HCT116 (cell line): ENCODE measurements at regions not wholly inside any gene's neighbourhood (a gene's known extent, or its start where the extent isn't known, plus 50 kb on each side); places are given as distances from the start of the nearest gene placed in this dataset.

ENCODE experiments used
- JUND ChIP-seq: IDR thresholded peaks from 2 replicates; pipeline ENCODE4 v1.6.1; 2012
- TF ChIP-seq, protein P1 (sequence below), 3 experiments: fragments of 200-600 bp in 1 of 3; sonication (generic) in 1 of 3; IDR thresholded peaks in 2 of 3; conservative IDR thresholded peaks in 1 of 3; 2 replicates each; pipeline ENCODE4 v1.5.1; 2012 to 2017; ENCODE audit warnings: low read depth in 2 of 3, low read length in 2 of 3, antibody characterized with exemption in 1 of 3, borderline replicate concordance in 1 of 3, control low read depth in 1 of 3, mild to moderate bottlenecking in 1 of 3, mixed read lengths in 1 of 3, mixed run types in 1 of 3, moderate library complexity in 1 of 3; ENCODE audit not compliant: insufficient read depth in 1 of 3

DNA sequence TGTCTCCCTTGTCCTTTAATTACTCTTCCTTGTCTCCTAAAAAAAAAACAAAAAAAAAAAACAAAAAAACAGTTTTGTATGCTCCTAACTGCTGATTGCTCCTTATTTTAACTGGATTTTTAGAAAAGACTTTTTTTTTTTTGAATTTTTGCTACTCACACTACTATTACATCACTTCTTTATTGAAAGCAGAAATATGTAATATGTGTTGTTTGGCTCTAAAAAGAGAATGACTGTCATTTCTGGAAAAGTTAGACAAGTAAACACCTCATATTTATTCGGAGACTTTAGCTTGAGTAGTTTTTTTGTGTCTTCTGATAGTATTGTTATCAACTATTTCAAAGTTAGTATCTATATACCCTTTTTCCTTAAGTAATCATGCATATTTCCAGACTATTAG is 855.0 kb downstream of the USP25 start:
- no peak for TF ChIP-seq JUND
- TF ChIP-seq, protein P1, sequence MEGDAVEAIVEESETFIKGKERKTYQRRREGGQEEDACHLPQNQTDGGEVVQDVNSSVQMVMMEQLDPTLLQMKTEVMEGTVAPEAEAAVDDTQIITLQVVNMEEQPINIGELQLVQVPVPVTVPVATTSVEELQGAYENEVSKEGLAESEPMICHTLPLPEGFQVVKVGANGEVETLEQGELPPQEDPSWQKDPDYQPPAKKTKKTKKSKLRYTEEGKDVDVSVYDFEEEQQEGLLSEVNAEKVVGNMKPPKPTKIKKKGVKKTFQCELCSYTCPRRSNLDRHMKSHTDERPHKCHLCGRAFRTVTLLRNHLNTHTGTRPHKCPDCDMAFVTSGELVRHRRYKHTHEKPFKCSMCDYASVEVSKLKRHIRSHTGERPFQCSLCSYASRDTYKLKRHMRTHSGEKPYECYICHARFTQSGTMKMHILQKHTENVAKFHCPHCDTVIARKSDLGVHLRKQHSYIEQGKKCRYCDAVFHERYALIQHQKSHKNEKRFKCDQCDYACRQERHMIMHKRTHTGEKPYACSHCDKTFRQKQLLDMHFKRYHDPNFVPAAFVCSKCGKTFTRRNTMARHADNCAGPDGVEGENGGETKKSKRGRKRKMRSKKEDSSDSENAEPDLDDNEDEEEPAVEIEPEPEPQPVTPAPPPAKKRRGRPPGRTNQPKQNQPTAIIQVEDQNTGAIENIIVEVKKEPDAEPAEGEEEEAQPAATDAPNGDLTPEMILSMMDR (IDR thresholded peaks at IDR 0.05 in 2 of 3, conservative IDR thresholded peaks at IDR 0.05 in 1 of 3; ENCODE audit: borderline replicate concordance in 1 of 3, insufficient read depth in 1 of 3, low read depth in 2 of 3, low read length in 2 of 3) = no peak
